ENCODE measurements at regions not wholly inside any gene's neighbourhood (a gene's known extent, or its start where the extent isn't known, plus 50 kb on each side); places are given as distances from the start of the nearest gene placed in this dataset.

- FAIRE-seq = no peak
- DNase-seq (ENCODE audit: low spot score in 2 of 2) = no peak
These were observed 121.1 kb upstream of the SPRY2 start for GRCh38 chr13:80462037-80462436.

- no peak for DNase-seq (ENCODE audit: low spot score in 2 of 2)
These were observed 117.6 kb upstream of the SPRY2 start for GRCh38 chr13:80458543-80458942.

GRCh38 chr13:80454245-80454644 is 113.3 kb upstream of the SPRY2 start:
- DNase-seq (ENCODE audit: low spot score in 2 of 2) (no peak), FAIRE-seq (no peak)

More at GRCh38 chr13:80458543-80458942, 117.6 kb upstream of the SPRY2 start:
- no peak for FAIRE-seq

GRCh38 chr13:80452279-80452678 is 111.4 kb upstream of the SPRY2 start:
- DNase-seq (ENCODE audit: low spot score in 2 of 2) (no peak), FAIRE-seq (no peak)

GRCh38 chr13:80451641-80452040 is 110.7 kb upstream of the SPRY2 start:
- DNase-seq (ENCODE audit: low spot score in 2 of 2) (no peak), FAIRE-seq (no peak)

- FAIRE-seq (no peak), DNase-seq (ENCODE audit: low spot score in 2 of 2) (no peak)
These were observed 109.5 kb upstream of the SPRY2 start for GRCh38 chr13:80450386-80450785.

GRCh38 chr13:80448725-80449124 is 107.8 kb upstream of the SPRY2 start:
- DNase-seq (ENCODE audit: low spot score in 2 of 2) (no peak), FAIRE-seq (no peak)

GRCh38 chr13:80447747-80448146 is 106.8 kb upstream of the SPRY2 start:
- DNase-seq (ENCODE audit: low spot score in 2 of 2) (no peak), FAIRE-seq (no peak)

GRCh38 chr13:80444240-80445015 is 103.5 kb upstream of the SPRY2 start:
- DNase-seq (ENCODE audit: low spot score in 2 of 2) = no peak
- no peak for FAIRE-seq

GRCh38 chr13:80442609-80443008 is 101.7 kb upstream of the SPRY2 start:
- DNase-seq (ENCODE audit: low spot score in 2 of 2) (no peak), FAIRE-seq (no peak)

GRCh38 chr13:80441968-80442367 is 101.0 kb upstream of the SPRY2 start:
- DNase-seq (ENCODE audit: low spot score in 2 of 2) (no peak), FAIRE-seq (no peak)

- DNase-seq (ENCODE audit: low spot score in 2 of 2) (no peak), FAIRE-seq (no peak)
These were observed 97.6 kb upstream of the SPRY2 start for GRCh38 chr13:80438521-80438920.

GRCh38 chr13:80437231-80437630 is 96.3 kb upstream of the SPRY2 start:
- no peak for FAIRE-seq
- DNase-seq (ENCODE audit: low spot score in 2 of 2) = no peak

- no peak for DNase-seq (ENCODE audit: low spot score in 2 of 2)
These were observed 95.7 kb upstream of the SPRY2 start for GRCh38 chr13:80436571-80437169.

GRCh38 chr13:80430561-80430960 is 89.6 kb upstream of the SPRY2 start:
- FAIRE-seq = no peak
- no peak for DNase-seq (ENCODE audit: low spot score in 2 of 2)

More at GRCh38 chr13:80436571-80437169, 95.7 kb upstream of the SPRY2 start:
- no peak for FAIRE-seq

GRCh38 chr13:80428349-80429096 is 87.6 kb upstream of the SPRY2 start:
- DNase-seq (ENCODE audit: low spot score in 2 of 2) = no peak
- no peak for FAIRE-seq

GRCh38 chr13:80419416-80419815 is 78.5 kb upstream of the SPRY2 start:
- DNase-seq (ENCODE audit: low spot score in 2 of 2) (no peak), FAIRE-seq (no peak)

GRCh38 chr13:80413611-80414010 is 72.7 kb upstream of the SPRY2 start:
- no peak for FAIRE-seq
- no peak for DNase-seq (ENCODE audit: low spot score in 2 of 2)

GRCh38 chr13:80408270-80408669 is 67.3 kb upstream of the SPRY2 start:
- FAIRE-seq = no peak
- DNase-seq (ENCODE audit: low spot score in 2 of 2) = no peak

GRCh38 chr13:80400865-80401426 is 60.0 kb upstream of the SPRY2 start:
- DNase-seq (ENCODE audit: low spot score in 2 of 2) (no peak), FAIRE-seq (no peak)

All from frontal cortex (tissue), 3 donors.